ENCODE measurements at regions not wholly inside any gene's neighbourhood (a gene's known extent, or its start where the extent isn't known, plus 50 kb on each side); places are given as distances from the start of the nearest gene placed in this dataset.
A peak's percentile ranks its signal among the peaks of the same experiment; 100 is the strongest.

- TF ChIP-seq CTCF (IDR thresholded peaks at IDR 0.05): no peak
- peak in 1 of 2 donors; percentile 16 for TF ChIP-seq POLR2AphosphoS5 (IDR thresholded peaks at IDR 0.05; ENCODE audit: insufficient read depth in 1 of 2, low read depth in 1 of 2)
- TF ChIP-seq POLR2A (IDR thresholded peaks at IDR 0.05): no peak
- Histone ChIP-seq H3K27ac (no peak overlapping the region), H3K9me3 (no peaks in the 10 kb centered on the region), H3K36me3 (no peaks in the 10 kb centered on the region), H3K4me1 (peaks cover 29% of the 10 kb centered on the region), H3K4me3 (no peak overlapping the region), H3K27me3 (no peaks in the 10 kb centered on the region)
- intact Hi-C loops (cut with DNase I): no loop called here
- peak in 1 of 2 donors; percentile 93 for DNase-seq (ENCODE audit: extremely low spot score in 2 of 2)
These were observed 187.8 kb upstream of the JUN start for GRCh38 chr1:58971629-58972140.

- TF ChIP-seq POLR2A (IDR thresholded peaks at IDR 0.05) (no peak), POLR2AphosphoS5 (IDR thresholded peaks at IDR 0.05; ENCODE audit: insufficient read depth in 1 of 2, low read depth in 1 of 2) (no peak), CTCF (IDR thresholded peaks at IDR 0.05) (no peak)
- intact Hi-C loops (cut with DNase I): no loop called here
- DNase-seq (ENCODE audit: extremely low spot score in 2 of 2): no peak
- H3K4me3 ChIP-seq: no peak overlapping the region
- no peak overlapping the region for H3K27ac ChIP-seq
- no peaks in the 10 kb centered on the region for H3K9me3 ChIP-seq
- no peaks in the 10 kb centered on the region for H3K27me3 ChIP-seq
- H3K4me1 ChIP-seq: peaks cover 11% of the 10 kb centered on the region
- H3K36me3 ChIP-seq: no peaks in the 10 kb centered on the region
These were observed 192.0 kb upstream of the JUN start for GRCh38 chr1:58975888-58976287.

GRCh38 chr1:58976294-58976693, 192.4 kb upstream of the JUN start:
- TF ChIP-seq POLR2AphosphoS5 (IDR thresholded peaks at IDR 0.05; ENCODE audit: insufficient read depth in 1 of 2, low read depth in 1 of 2) (no peak), POLR2A (IDR thresholded peaks at IDR 0.05) (no peak), CTCF (IDR thresholded peaks at IDR 0.05) (no peak)
- Histone ChIP-seq H3K36me3 (no peaks in the 10 kb centered on the region), H3K27me3 (no peaks in the 10 kb centered on the region), H3K4me1 (peaks cover 11% of the 10 kb centered on the region), H3K9me3 (no peaks in the 10 kb centered on the region), H3K27ac (no peak overlapping the region), H3K4me3 (no peak overlapping the region)
- DNase-seq (ENCODE audit: extremely low spot score in 2 of 2): no peak
- intact Hi-C loops (cut with DNase I): no loop called here

DNA sequence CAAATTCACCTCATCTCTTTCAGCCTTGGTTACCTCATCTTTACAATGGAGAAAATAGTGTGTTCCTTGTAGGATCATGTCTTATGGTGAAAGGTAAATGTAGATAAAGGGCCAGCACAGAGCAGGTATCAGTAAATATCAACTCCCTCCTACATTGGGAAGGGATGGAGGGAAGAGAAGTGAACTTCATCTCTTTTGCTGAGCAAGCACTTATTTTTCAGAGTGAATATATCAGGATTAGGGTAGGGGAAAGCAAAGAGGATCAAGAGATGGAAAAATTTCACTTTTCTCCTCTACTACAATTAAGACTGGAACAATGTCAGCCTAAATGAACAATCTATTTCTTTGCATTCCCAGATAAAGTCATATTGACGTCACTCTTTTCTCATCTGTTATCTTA, 193.8 kb upstream of the JUN start:
- no peak overlapping the region for H3K4me3 ChIP-seq
- no peaks in the 10 kb centered on the region for H3K27me3 ChIP-seq
- peaks cover 8% of the 10 kb centered on the region for H3K4me1 ChIP-seq
- no peak for DNase-seq (ENCODE audit: extremely low spot score in 2 of 2)
- intact Hi-C loops (cut with DNase I): no loop called here
- TF ChIP-seq CTCF (IDR thresholded peaks at IDR 0.05) (no peak), POLR2AphosphoS5 (IDR thresholded peaks at IDR 0.05; ENCODE audit: insufficient read depth in 1 of 2, low read depth in 1 of 2) (no peak), POLR2A (IDR thresholded peaks at IDR 0.05) (no peak)
- no peak overlapping the region for H3K27ac ChIP-seq
- no peaks in the 10 kb centered on the region for H3K9me3 ChIP-seq
- H3K36me3 ChIP-seq: no peaks in the 10 kb centered on the region

DNA sequence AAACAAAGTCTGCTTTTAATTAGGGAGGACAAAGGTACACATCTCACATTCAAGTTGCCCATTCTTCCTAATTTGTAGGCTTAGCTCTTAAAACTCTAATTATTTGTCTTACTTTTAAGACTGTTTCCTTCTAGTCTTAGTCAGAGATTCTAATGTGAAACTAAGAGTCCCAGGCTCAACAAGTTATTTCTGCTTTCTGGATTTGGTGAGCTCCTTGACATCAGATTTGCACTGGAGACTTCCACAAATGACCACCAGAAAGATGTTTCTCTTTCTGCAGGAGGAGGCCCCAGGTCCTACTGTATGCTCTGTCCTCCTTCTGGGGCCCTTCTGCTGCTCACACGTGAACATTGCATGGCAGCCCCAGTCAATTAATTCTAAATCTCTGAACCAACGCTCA, 194.2 kb upstream of the JUN start:
- no peak overlapping the region for H3K27ac ChIP-seq
- no peak for TF ChIP-seq CTCF (IDR thresholded peaks at IDR 0.05)
- DNase-seq (ENCODE audit: extremely low spot score in 2 of 2): no peak
- no peaks in the 10 kb centered on the region for H3K36me3 ChIP-seq
- intact Hi-C loops (cut with DNase I): no loop called here
- no peak overlapping the region for H3K4me3 ChIP-seq
- H3K27me3 ChIP-seq: no peaks in the 10 kb centered on the region
- H3K9me3 ChIP-seq: no peaks in the 10 kb centered on the region
- peaks cover 13% of the 10 kb centered on the region for H3K4me1 ChIP-seq
